ENCODE measurements at regions not wholly inside any gene's neighbourhood (a gene's known extent, or its start where the extent isn't known, plus 50 kb on each side); places are given as distances from the start of the nearest gene placed in this dataset.

- no peaks in the 10 kb centered on the region for H3F3A ChIP-seq (ENCODE audit: insufficient read depth, low read length)
- no peak overlapping the region for H3K4me3 ChIP-seq (ENCODE audit: low read depth, low read length, poor library complexity, severe bottlenecking)
- H3K9ac ChIP-seq (ENCODE audit: low read length), result no peak overlapping the region
- H3K9me3 ChIP-seq (ENCODE audit: low read length), result no peaks in the 10 kb centered on the region
- no peaks in the 10 kb centered on the region for H4K20me1 ChIP-seq (ENCODE audit: insufficient read depth, low read length)
- H3K9me2 ChIP-seq (ENCODE audit: low read depth, low read length), result no peaks in the 10 kb centered on the region
- TF ChIP-seq EZH2 (IDR thresholded peaks at IDR 0.05; ENCODE audit: borderline replicate concordance, low read length) (no peak), CTCF (IDR thresholded peaks at IDR 0.05; ENCODE audit: low read length) (no peak)
- no peaks in the 10 kb centered on the region for H3K36me3 ChIP-seq (ENCODE audit: insufficient read depth, low read length)
- H3K79me2 ChIP-seq (ENCODE audit: insufficient read depth, low read length), result no peaks in the 10 kb centered on the region
- no peak overlapping the region for H3K4me2 ChIP-seq (ENCODE audit: low read length)
- H3K27ac ChIP-seq (ENCODE audit: low read depth, low read length, poor library complexity, severe bottlenecking), result no peak overlapping the region
- no peaks in the 10 kb centered on the region for H3K4me1 ChIP-seq (ENCODE audit: insufficient read depth, low read length, severe bottlenecking)
- no peak overlapping the region for H2AFZ ChIP-seq (ENCODE audit: low read length)
- H3K27me3 ChIP-seq (ENCODE audit: insufficient read depth, low read length), result no peaks in the 10 kb centered on the region
These were observed 419.8 kb upstream of the AZI2 start for GRCh38 chr3:28768439-28768838.

GRCh38 chr3:28777806-28778475 lies 429.3 kb upstream of the AZI2 start:
- no peak overlapping the region for H2AFZ ChIP-seq (ENCODE audit: low read length)
- H3K4me2 ChIP-seq (ENCODE audit: low read length), result no peak overlapping the region
- H3K9me2 ChIP-seq (ENCODE audit: low read depth, low read length), result no peaks in the 10 kb centered on the region
- H3F3A ChIP-seq (ENCODE audit: insufficient read depth, low read length), result no peaks in the 10 kb centered on the region
- no peaks in the 10 kb centered on the region for H3K27me3 ChIP-seq (ENCODE audit: insufficient read depth, low read length)
- no peak overlapping the region for H3K9ac ChIP-seq (ENCODE audit: low read length)
- no peaks in the 10 kb centered on the region for H3K4me1 ChIP-seq (ENCODE audit: insufficient read depth, low read length, severe bottlenecking)
- no peaks in the 10 kb centered on the region for H4K20me1 ChIP-seq (ENCODE audit: insufficient read depth, low read length)
- no peak overlapping the region for H3K4me3 ChIP-seq (ENCODE audit: low read depth, low read length, poor library complexity, severe bottlenecking)
- no peak overlapping the region for H3K27ac ChIP-seq (ENCODE audit: low read depth, low read length, poor library complexity, severe bottlenecking)
- TF ChIP-seq EZH2 (IDR thresholded peaks at IDR 0.05; ENCODE audit: borderline replicate concordance, low read length) (no peak), CTCF (IDR thresholded peaks at IDR 0.05; ENCODE audit: low read length) (no peak)
- no peaks in the 10 kb centered on the region for H3K9me3 ChIP-seq (ENCODE audit: low read length)
- no peaks in the 10 kb centered on the region for H3K36me3 ChIP-seq (ENCODE audit: insufficient read depth, low read length)
- no peaks in the 10 kb centered on the region for H3K79me2 ChIP-seq (ENCODE audit: insufficient read depth, low read length)

- Histone ChIP-seq H3K9me3 (ENCODE audit: low read length) (no peaks in the 10 kb centered on the region), H3K27ac (ENCODE audit: low read depth, low read length, poor library complexity, severe bottlenecking) (no peak overlapping the region), H3F3A (ENCODE audit: insufficient read depth, low read length) (no peaks in the 10 kb centered on the region), H3K79me2 (ENCODE audit: insufficient read depth, low read length) (no peaks in the 10 kb centered on the region), H3K4me2 (ENCODE audit: low read length) (no peak overlapping the region), H2AFZ (ENCODE audit: low read length) (no peak overlapping the region), H3K9ac (ENCODE audit: low read length) (no peak overlapping the region), H3K9me2 (ENCODE audit: low read depth, low read length) (no peaks in the 10 kb centered on the region), H3K4me1 (ENCODE audit: insufficient read depth, low read length, severe bottlenecking) (no peaks in the 10 kb centered on the region), H4K20me1 (ENCODE audit: insufficient read depth, low read length) (no peaks in the 10 kb centered on the region), H3K36me3 (ENCODE audit: insufficient read depth, low read length) (no peaks in the 10 kb centered on the region), H3K27me3 (ENCODE audit: insufficient read depth, low read length) (no peaks in the 10 kb centered on the region), H3K4me3 (ENCODE audit: low read depth, low read length, poor library complexity, severe bottlenecking) (no peak overlapping the region)
- TF ChIP-seq EZH2 (IDR thresholded peaks at IDR 0.05; ENCODE audit: borderline replicate concordance, low read length), result no peak
- TF ChIP-seq CTCF (IDR thresholded peaks at IDR 0.05; ENCODE audit: low read length), result no peak
These were observed 431.9 kb upstream of the AZI2 start for GRCh38 chr3:28780480-28780879.
